SK-N-MC (cell line): ENCODE measurements at regions not wholly inside any gene's neighbourhood (a gene's known extent, or its start where the extent isn't known, plus 50 kb on each side); places are given as distances from the start of the nearest gene placed in this dataset.

Source experiments
- DNase-seq: peaks from one replicate; pipeline ENCODE4 v3.0.0-alpha.2; 2011; ENCODE audit warnings: low read depth, low spot score
- H3K27ac ChIP-seq: fragments of 200-600 bp; sonication (generic); 2 replicates; pipeline ENCODE4 v1.5.1; 2016; ENCODE audit warnings: mixed run types
- H3K36me3 ChIP-seq: fragments of 200-600 bp; sonication (generic); 2 replicates; pipeline ENCODE4 v1.6.1; 2017; ENCODE audit warnings: antibody characterized with exemption, low read length, mixed read lengths; ENCODE audit not compliant: insufficient read depth
- H3K4me3 ChIP-seq: fragments of 200-600 bp; sonication (generic); 2 replicates; pipeline ENCODE4 v1.5.1; 2016
- H3K9ac ChIP-seq: fragments of 200-600 bp; sonication (generic); 2 replicates; pipeline ENCODE4 v1.8.0; 2017; ENCODE audit warnings: mixed run types, mixed read lengths; ENCODE audit not compliant: insufficient read length
- H3K9me3 ChIP-seq: fragments of 200-600 bp; sonication (generic); 2 replicates; pipeline ENCODE4 v1.6.1; 2017; ENCODE audit warnings: low read depth, mild to moderate bottlenecking, antibody characterized with exemption, low read length, moderate library complexity, mixed read lengths
- EZH2 ChIP-seq: fragments of 200-600 bp; sonication (generic); IDR thresholded peaks from one replicate; pipeline ENCODE4 v1.6.1; 2017; ENCODE audit warnings: antibody characterized with exemption
- FOXP2 ChIP-seq: optimal IDR thresholded peaks from 2 replicates; pipeline ENCODE3; 2011; ENCODE audit warnings: mild to moderate bottlenecking, moderate library complexity; ENCODE audit not compliant: insufficient read depth; ENCODE audit errors: extremely low read length, control extremely low read depth
- POLR2AphosphoS5 ChIP-seq: IDR thresholded peaks from 2 replicates; pipeline ENCODE4 v1.6.1; 2012; ENCODE audit warnings: mild to moderate bottlenecking, low read depth, low read length, borderline replicate concordance

GRCh38 chr2:8214036-8214615 is 467.7 kb upstream of the ID2 start:
- Histone ChIP-seq H3K9ac (no peak overlapping the region), H3K36me3 (no peaks in the 10 kb centered on the region), H3K4me3 (no peak overlapping the region), H3K9me3 (no peaks in the 10 kb centered on the region), H3K27ac (no peak overlapping the region)
- DNase-seq = no peak
- TF ChIP-seq FOXP2 (no peak), EZH2 (no peak), POLR2AphosphoS5 (no peak)

DNA sequence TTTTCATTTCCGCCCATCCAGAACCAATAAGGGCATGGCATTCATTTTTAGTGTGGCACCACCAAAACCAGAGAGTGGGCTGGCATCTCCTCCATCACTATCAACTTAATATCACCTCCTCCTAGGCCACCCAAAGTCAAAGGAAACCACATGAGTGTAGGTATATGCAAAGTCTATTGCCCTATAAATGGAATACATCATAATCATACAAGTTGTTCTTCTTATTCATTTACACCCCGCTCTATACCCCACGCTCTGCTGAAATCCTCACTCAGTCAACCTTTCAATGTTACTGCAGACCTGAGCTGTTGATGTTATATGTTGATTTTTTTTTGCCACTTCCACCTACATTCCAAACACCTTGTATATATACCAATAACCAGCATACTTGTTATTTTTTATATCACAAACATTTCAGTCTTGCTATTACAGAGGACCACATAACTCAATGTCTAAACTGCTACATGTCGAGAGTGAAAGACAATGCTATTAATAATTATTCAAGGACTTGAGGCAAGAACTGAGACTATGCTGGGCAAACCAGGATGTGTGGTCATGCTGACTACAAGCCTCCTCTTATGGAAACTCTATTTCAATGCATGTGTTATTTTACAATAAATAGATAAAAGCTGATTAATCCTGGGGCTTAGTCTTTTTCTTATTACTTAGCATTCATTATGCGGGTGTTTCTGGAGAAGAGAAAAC is 466.5 kb upstream of the ID2 start:
- no peaks in the 10 kb centered on the region for H3K36me3 ChIP-seq
- TF ChIP-seq EZH2 (no peak), POLR2AphosphoS5 (no peak), FOXP2 (no peak)
- no peak overlapping the region for H3K4me3 ChIP-seq
- H3K9me3 ChIP-seq = no peaks in the 10 kb centered on the region
- H3K27ac ChIP-seq = no peak overlapping the region
- no peak overlapping the region for H3K9ac ChIP-seq
- no peak for DNase-seq

GRCh38 chr2:8215982-8216381 is 465.9 kb upstream of the ID2 start:
- Histone ChIP-seq H3K9ac (no peak overlapping the region), H3K27ac (no peak overlapping the region), H3K4me3 (no peak overlapping the region), H3K9me3 (no peaks in the 10 kb centered on the region), H3K36me3 (no peaks in the 10 kb centered on the region)
- no peak for DNase-seq
- TF ChIP-seq FOXP2 (no peak), EZH2 (no peak), POLR2AphosphoS5 (no peak)

GRCh38 chr2:8216397-8216796 is 465.5 kb upstream of the ID2 start:
- Histone ChIP-seq H3K36me3 (no peaks in the 10 kb centered on the region), H3K9me3 (no peaks in the 10 kb centered on the region), H3K4me3 (no peak overlapping the region), H3K9ac (no peak overlapping the region), H3K27ac (no peak overlapping the region)
- no peak for DNase-seq
- TF ChIP-seq FOXP2 (no peak), EZH2 (no peak), POLR2AphosphoS5 (no peak)

DNA sequence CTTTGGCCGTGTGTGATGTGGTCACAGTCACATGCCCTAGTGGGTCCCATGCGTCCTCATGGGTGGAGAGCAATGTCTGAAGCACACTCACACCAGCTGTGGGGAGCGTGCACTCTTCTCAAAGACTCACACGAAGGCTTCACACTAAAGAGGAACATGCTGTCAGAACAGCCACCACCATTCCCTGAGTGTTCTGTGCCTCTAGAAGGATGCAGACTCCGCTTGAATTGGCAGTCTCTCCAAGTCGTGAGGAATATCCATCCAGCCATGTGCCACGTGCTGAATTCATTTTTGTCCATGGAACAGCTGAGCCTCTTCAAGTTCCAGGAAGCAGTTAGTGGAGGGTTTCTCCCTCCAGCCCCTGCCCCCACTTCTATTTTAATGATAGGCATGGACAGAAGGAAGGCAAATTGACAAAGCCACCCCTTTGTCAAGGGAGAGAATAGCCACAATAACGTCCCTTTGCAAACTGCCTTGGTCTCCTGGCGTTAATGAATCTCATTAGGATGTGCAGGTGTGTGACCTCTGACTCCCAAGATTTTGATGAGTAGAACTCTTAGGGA is 464.3 kb upstream of the ID2 start:
- H3K4me3 ChIP-seq = no peak overlapping the region
- H3K9me3 ChIP-seq = no peaks in the 10 kb centered on the region
- H3K27ac ChIP-seq = no peak overlapping the region
- DNase-seq = no peak
- TF ChIP-seq POLR2AphosphoS5 (no peak), FOXP2 (no peak), EZH2 (no peak)
- no peaks in the 10 kb centered on the region for H3K36me3 ChIP-seq
- no peak overlapping the region for H3K9ac ChIP-seq

DNA sequence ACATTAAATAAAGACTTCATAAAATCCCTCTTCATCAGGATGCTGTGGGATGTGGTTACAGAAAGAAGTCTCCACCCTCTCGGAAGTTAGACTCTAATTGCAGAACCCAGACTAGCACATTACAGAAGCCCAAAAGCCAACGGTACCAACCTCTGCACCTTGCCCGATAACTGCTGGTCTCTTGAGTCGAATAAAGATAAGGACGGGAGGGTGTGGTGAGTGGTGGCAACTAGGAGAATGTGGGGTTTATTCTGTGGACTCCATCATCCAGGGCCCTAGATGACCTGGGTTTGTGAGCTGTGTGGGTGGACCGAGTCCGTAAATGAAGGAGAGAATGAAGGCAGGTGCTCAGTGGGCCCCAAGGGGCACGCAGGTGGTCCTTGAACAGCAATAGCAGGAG is 462.8 kb upstream of the ID2 start:
- no peak for TF ChIP-seq POLR2AphosphoS5
- TF ChIP-seq EZH2 = no peak
- TF ChIP-seq FOXP2 = no peak
- H3K36me3 ChIP-seq = no peaks in the 10 kb centered on the region
- no peak overlapping the region for H3K4me3 ChIP-seq
- no peaks in the 10 kb centered on the region for H3K9me3 ChIP-seq
- H3K27ac ChIP-seq = no peak overlapping the region
- no peak for DNase-seq
- no peak overlapping the region for H3K9ac ChIP-seq

DNA sequence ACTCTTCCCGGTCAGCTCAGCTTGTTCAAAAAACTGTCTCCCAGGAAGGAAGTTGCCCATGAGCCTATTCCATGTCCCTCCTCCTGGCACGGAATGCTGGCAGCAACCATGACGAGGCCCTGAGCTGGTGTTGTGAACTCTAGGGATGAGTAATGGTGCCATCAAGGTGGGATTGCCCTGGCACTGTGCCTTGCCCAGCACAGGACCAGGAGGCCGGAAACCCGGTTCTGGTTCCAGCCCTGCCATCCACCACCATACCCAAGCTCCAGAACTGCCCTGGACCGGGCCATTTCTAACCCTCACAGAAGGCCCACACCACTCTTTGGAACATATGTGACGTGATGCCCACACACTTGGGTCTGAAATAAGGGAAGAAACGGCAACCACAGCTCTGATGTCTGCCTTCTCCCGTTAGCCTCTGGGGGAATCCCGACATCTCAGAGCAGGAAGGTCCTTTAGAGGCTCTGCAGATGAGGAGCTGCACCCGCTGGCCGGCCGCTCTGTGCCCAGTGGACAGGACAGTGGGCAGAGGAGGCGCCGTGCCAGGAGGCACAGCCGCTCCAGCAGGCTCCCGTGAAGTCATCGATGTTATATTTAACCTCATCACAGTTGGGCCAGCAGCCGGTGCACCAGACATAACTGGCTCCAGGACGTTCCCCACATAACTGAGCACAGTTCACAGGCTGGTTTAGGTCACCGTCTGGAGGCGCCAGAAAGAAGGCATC is 462.1 kb upstream of the ID2 start:
- no peak overlapping the region for H3K4me3 ChIP-seq
- DNase-seq = no peak
- H3K27ac ChIP-seq = no peak overlapping the region
- TF ChIP-seq EZH2 = no peak
- TF ChIP-seq FOXP2 = no peak
- TF ChIP-seq POLR2AphosphoS5 = no peak
- H3K9me3 ChIP-seq = no peaks in the 10 kb centered on the region
- H3K9ac ChIP-seq = no peak overlapping the region
- no peaks in the 10 kb centered on the region for H3K36me3 ChIP-seq

- H3K9ac ChIP-seq = no peak overlapping the region
- H3K9me3 ChIP-seq = no peaks in the 10 kb centered on the region
- DNase-seq = no peak
- no peak for TF ChIP-seq POLR2AphosphoS5
- TF ChIP-seq EZH2 = no peak
- TF ChIP-seq FOXP2 = no peak
- H3K4me3 ChIP-seq = no peak overlapping the region
- no peaks in the 10 kb centered on the region for H3K36me3 ChIP-seq
- H3K27ac ChIP-seq = no peak overlapping the region
These were observed 458.7 kb upstream of the ID2 start for GRCh38 chr2:8222979-8223694.
